ENCODE measurements at regions not wholly inside any gene's neighbourhood (a gene's known extent, or its start where the extent isn't known, plus 50 kb on each side); places are given as distances from the start of the nearest gene placed in this dataset.

DNA sequence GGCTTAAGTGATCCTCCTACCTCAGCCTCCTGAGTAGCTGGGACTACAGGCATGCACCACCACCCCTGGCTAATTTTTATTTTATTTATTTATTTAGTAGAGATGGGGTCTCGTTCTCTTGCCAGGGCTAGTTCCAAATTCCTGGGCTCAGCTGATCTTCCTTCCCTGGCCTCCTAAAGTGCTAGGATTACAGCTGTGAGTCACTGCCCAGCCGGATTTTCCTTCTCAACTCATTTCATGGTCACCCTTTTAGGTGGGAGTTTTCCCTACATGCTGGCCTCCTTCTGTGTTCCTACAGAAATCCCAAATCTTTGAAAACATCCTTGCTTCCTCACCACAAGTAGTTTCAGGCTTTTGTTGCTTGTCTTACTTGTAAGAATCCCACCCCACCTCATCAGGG is 102.1 kb upstream of the SIAH1 start:
- H3K27ac ChIP-seq (ENCODE audit: insufficient read depth, low read depth, low read length, poor library complexity, severe bottlenecking) = no peak overlapping the region
- no peaks in the 10 kb centered on the region for H3K27me3 ChIP-seq (ENCODE audit: control insufficient read depth, insufficient read depth, low read length, poor library complexity, severe bottlenecking)
- no peaks in the 10 kb centered on the region for H3K9me3 ChIP-seq (ENCODE audit: control insufficient read depth, low read length)
- 84 to 89% methylated on average over 2 of the region's 2 CpGs for WGBS, 2 experiments
- H3K36me3 ChIP-seq (ENCODE audit: control insufficient read depth, insufficient read depth, low read length) = no peaks in the 10 kb centered on the region
- no peak overlapping the region for H3K4me3 ChIP-seq (ENCODE audit: insufficient read depth, low read depth, low read length)
- no peaks in the 10 kb centered on the region for H3K4me1 ChIP-seq (ENCODE audit: control insufficient read depth, insufficient read depth, low read length)

DNA sequence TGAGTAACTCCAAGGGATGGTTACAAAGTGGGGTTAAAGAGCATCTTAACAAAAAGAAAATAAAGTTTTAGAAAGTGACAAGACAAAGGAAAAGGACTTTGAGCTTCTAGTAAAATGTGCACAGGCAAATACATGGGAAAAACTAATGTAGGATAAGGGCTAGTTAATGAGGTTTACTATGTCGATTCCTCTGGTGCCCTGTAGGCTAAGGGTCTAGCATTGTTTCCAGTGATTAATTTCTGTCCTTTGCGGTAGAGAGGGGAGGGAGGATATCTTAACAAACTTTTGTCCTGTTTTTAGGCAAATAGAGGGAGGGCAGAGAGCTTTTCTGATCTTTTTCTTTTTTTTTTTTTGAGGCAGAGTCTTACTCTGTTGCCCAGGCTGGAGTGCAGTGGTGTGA is 96.6 kb upstream of the SIAH1 start:
- H3K4me1 ChIP-seq (ENCODE audit: control insufficient read depth, insufficient read depth, low read length) = peaks cover 5% of the 10 kb centered on the region
- H3K27me3 ChIP-seq (ENCODE audit: control insufficient read depth, insufficient read depth, low read length, poor library complexity, severe bottlenecking) = no peaks in the 10 kb centered on the region
- H3K9me3 ChIP-seq (ENCODE audit: control insufficient read depth, low read length) = no peaks in the 10 kb centered on the region
- no peak overlapping the region for H3K4me3 ChIP-seq (ENCODE audit: insufficient read depth, low read depth, low read length)
- 95% methylated on average over 2 of the region's 2 CpGs for WGBS, 2 experiments
- no peak overlapping the region for H3K27ac ChIP-seq (ENCODE audit: insufficient read depth, low read depth, low read length, poor library complexity, severe bottlenecking)
- no peaks in the 10 kb centered on the region for H3K36me3 ChIP-seq (ENCODE audit: control insufficient read depth, insufficient read depth, low read length)

DNA sequence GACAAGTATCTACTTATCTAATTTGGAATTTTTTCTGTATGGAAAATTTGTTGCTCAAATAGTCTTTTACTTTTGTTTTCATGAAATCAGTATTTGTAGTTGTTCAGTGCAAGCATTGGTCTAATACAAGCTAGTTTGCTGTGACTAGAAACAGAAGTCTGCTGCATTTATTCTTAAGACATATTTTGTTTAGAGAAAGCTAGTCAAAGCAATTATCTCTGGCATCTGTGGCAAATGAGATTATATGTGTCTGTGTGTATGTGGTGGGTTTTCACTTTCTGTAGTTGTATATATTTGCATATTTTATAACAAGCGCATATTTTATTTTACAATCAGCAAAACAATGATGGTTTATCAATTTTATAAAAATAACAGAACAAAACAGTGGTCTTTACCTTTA is 96.0 kb upstream of the SIAH1 start:
- H3K4me3 ChIP-seq (ENCODE audit: insufficient read depth, low read depth, low read length) = no peak overlapping the region
- no CpG with 5 or more reads among the region's 1 CpG for WGBS, 2 experiments
- no peak overlapping the region for H3K27ac ChIP-seq (ENCODE audit: insufficient read depth, low read depth, low read length, poor library complexity, severe bottlenecking)
- no peaks in the 10 kb centered on the region for H3K9me3 ChIP-seq (ENCODE audit: control insufficient read depth, low read length)
- H3K4me1 ChIP-seq (ENCODE audit: control insufficient read depth, insufficient read depth, low read length) = peaks cover 5% of the 10 kb centered on the region
- H3K36me3 ChIP-seq (ENCODE audit: control insufficient read depth, insufficient read depth, low read length) = no peaks in the 10 kb centered on the region
- H3K27me3 ChIP-seq (ENCODE audit: control insufficient read depth, insufficient read depth, low read length, poor library complexity, severe bottlenecking) = no peaks in the 10 kb centered on the region

DNA sequence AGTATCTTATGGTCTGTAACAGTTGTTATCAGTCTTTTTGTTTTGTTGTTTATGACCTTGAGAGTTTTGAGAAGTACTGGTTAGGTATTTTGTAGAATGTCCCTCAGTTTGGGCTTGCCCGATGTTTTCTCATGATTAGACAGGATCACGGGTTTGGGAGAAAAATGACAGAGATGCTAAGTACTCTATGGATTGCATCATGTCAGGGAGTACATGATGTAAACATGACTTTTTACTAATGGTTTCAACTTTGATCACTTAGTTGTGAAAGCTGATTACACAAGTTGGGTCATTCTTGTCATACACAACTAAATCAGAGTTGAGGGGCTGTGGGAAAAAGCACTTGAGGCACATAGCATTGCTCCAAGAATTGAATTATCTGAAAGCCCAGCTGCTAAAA is 94.7 kb upstream of the SIAH1 start:
- H3K36me3 ChIP-seq (ENCODE audit: control insufficient read depth, insufficient read depth, low read length) = no peaks in the 10 kb centered on the region
- H3K27ac ChIP-seq (ENCODE audit: insufficient read depth, low read depth, low read length, poor library complexity, severe bottlenecking) = no peak overlapping the region
- H3K4me3 ChIP-seq (ENCODE audit: insufficient read depth, low read depth, low read length) = no peak overlapping the region
- H3K9me3 ChIP-seq (ENCODE audit: control insufficient read depth, low read length) = no peaks in the 10 kb centered on the region
- H3K27me3 ChIP-seq (ENCODE audit: control insufficient read depth, insufficient read depth, low read length, poor library complexity, severe bottlenecking) = no peaks in the 10 kb centered on the region
- 98 to 99% methylated on average over 2 of the region's 2 CpGs for WGBS, 2 experiments
- peaks cover 5% of the 10 kb centered on the region for H3K4me1 ChIP-seq (ENCODE audit: control insufficient read depth, insufficient read depth, low read length)

DNA sequence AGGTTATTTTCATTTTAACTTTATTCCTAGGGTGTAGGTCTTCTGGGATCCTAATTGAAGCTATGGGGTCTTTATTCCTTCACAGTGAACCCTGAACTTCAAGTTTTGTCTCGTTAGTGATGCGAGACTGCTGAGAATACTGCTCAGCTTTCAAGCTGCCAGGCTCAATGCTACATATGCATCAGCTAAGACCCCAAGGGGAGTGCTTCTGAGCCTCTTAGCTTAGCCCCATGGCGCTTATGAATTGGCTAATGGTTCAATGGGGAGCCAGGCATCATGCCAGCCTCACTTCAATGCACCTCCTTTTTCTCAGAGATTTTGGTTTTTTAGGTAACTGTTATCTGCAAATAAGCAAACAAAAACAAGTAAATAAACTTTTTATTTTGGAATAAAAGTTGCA is 94.1 kb upstream of the SIAH1 start:
- Histone ChIP-seq H3K36me3 (ENCODE audit: control insufficient read depth, insufficient read depth, low read length) (no peaks in the 10 kb centered on the region), H3K27ac (ENCODE audit: insufficient read depth, low read depth, low read length, poor library complexity, severe bottlenecking) (no peak overlapping the region), H3K9me3 (ENCODE audit: control insufficient read depth, low read length) (no peaks in the 10 kb centered on the region), H3K4me1 (ENCODE audit: control insufficient read depth, insufficient read depth, low read length) (peaks cover 5% of the 10 kb centered on the region), H3K27me3 (ENCODE audit: control insufficient read depth, insufficient read depth, low read length, poor library complexity, severe bottlenecking) (no peaks in the 10 kb centered on the region), H3K4me3 (ENCODE audit: insufficient read depth, low read depth, low read length) (no peak overlapping the region)
- 60 to 64% methylated on average over 3 of the region's 3 CpGs for WGBS, 2 experiments

DNA sequence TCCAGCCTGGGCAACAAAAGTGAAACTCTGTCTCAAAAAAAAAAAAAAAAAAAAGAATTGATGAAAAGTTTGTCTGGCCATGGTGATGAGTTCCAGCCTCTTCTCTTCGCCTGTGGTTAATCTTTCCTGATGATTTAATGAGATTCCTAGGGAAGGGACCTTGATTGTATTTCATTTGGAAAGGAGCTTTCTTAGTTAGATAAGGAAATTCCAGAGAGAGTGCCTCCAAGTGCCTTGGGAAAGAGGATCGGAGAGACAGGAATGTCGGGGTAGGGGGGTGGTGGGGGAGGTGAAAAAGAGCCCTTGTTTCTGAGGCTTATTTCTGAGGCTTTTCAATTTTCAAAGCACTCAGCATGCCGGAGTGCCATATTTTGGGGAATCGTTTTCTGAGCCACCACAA is 93.2 kb upstream of the SIAH1 start:
- Histone ChIP-seq H3K27me3 (ENCODE audit: control insufficient read depth, insufficient read depth, low read length, poor library complexity, severe bottlenecking) (no peaks in the 10 kb centered on the region), H3K4me3 (ENCODE audit: insufficient read depth, low read depth, low read length) (no peak overlapping the region), H3K9me3 (ENCODE audit: control insufficient read depth, low read length) (no peaks in the 10 kb centered on the region), H3K27ac (ENCODE audit: insufficient read depth, low read depth, low read length, poor library complexity, severe bottlenecking) (no peak overlapping the region), H3K36me3 (ENCODE audit: control insufficient read depth, insufficient read depth, low read length) (no peaks in the 10 kb centered on the region), H3K4me1 (ENCODE audit: control insufficient read depth, insufficient read depth, low read length) (peaks cover 5% of the 10 kb centered on the region)
- WGBS, 2 experiments = 37 to 49% methylated on average over 4 to 5 of the region's 5 CpGs

DNA sequence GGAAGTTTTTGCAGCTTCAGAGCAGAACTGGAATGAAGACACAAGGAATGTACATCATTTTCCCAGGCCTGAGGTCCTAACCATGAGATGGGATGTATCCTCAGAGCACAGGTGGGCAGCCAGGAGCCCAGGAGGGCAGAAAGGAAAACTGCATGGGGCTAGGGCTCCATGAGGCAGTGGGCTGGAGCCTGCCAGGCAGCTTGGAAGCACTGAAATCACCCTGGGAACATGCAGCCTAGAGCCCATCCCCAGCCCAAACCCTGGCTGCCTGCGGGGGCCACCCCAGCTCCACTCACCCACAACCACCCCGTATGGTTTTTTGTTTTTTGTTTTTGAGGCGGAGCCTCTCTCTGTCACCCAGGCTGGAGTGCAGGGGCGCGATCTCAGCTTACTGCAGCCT is 86.2 kb upstream of the SIAH1 start:
- 84 to 90% methylated on average over 5 of the region's 5 CpGs for WGBS, 2 experiments

DNA sequence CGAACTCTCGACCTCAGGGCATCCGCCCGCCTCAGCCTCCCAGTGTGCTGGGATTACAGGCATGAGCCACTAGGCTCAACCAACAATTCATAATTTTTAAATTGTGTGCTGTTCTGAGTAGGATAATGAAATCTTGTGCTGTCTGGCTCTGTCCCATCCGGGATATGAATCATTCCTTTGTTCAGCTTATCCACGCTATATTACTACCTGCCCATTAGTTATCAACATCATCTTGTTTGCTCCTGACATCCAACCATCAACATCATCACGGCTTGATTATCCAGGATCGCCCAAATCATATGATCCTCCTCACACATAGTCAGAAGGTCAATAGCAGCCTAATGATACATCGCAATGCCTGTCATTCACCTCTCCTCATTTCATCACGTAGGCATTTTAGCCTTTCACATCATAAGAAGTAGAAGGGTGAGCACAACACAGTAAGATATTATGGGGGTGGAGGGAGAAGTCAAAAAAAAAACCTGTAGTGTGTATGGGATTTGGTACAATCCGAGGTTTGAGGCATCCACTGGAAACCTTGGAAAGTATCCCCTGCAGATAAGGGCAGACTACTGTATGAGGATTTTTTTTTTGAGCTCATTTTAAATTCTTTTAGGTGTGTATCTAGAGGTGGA is 77.0 kb upstream of the SIAH1 start:
- Histone ChIP-seq H3K27me3 (ENCODE audit: control insufficient read depth, insufficient read depth, low read length, poor library complexity, severe bottlenecking) (no peaks in the 10 kb centered on the region), H3K27ac (ENCODE audit: insufficient read depth, low read depth, low read length, poor library complexity, severe bottlenecking) (no peak overlapping the region), H3K4me1 (ENCODE audit: control insufficient read depth, insufficient read depth, low read length) (no peaks in the 10 kb centered on the region), H3K4me3 (ENCODE audit: insufficient read depth, low read depth, low read length) (no peak overlapping the region), H3K9me3 (ENCODE audit: control insufficient read depth, low read length) (no peaks in the 10 kb centered on the region), H3K36me3 (ENCODE audit: control insufficient read depth, insufficient read depth, low read length) (no peaks in the 10 kb centered on the region)
- WGBS, 2 experiments = 94 to 96% methylated on average over 10 to 11 of the region's 11 CpGs

More for the DNA sequence above, 86.2 kb upstream of the SIAH1 start:
- Histone ChIP-seq H3K27ac (ENCODE audit: insufficient read depth, low read depth, low read length, poor library complexity, severe bottlenecking) (no peak overlapping the region), H3K4me3 (ENCODE audit: insufficient read depth, low read depth, low read length) (no peak overlapping the region), H3K9me3 (ENCODE audit: control insufficient read depth, low read length) (no peaks in the 10 kb centered on the region), H3K36me3 (ENCODE audit: control insufficient read depth, insufficient read depth, low read length) (no peaks in the 10 kb centered on the region), H3K27me3 (ENCODE audit: control insufficient read depth, insufficient read depth, low read length, poor library complexity, severe bottlenecking) (no peaks in the 10 kb centered on the region), H3K4me1 (ENCODE audit: control insufficient read depth, insufficient read depth, low read length) (no peaks in the 10 kb centered on the region)

DNA sequence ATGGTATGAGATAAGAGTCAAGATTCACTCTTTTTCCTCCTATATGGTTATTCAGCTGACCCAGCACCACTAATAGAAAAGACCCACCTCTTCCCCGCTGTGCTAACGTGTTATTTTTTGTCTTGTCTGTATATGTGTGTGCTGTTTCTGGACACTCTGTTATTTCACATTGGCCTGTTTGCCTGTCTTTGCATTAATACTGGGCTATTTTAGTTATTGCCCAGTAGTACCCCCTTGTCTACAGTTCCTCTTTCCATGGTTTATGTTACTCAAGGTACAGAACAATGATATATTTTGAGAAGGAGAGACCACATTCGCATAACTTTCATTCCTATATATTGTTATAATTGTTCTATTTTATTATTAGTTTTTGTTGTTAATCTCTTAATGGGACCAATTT is 74.0 kb upstream of the SIAH1 start:
- Histone ChIP-seq H3K9me3 (ENCODE audit: control insufficient read depth, low read length) (no peaks in the 10 kb centered on the region), H3K27me3 (ENCODE audit: control insufficient read depth, insufficient read depth, low read length, poor library complexity, severe bottlenecking) (no peaks in the 10 kb centered on the region), H3K36me3 (ENCODE audit: control insufficient read depth, insufficient read depth, low read length) (no peaks in the 10 kb centered on the region), H3K4me1 (ENCODE audit: control insufficient read depth, insufficient read depth, low read length) (no peaks in the 10 kb centered on the region), H3K4me3 (ENCODE audit: insufficient read depth, low read depth, low read length) (no peak overlapping the region), H3K27ac (ENCODE audit: insufficient read depth, low read depth, low read length, poor library complexity, severe bottlenecking) (no peak overlapping the region)
- 91% methylated on average over 2 of the region's 3 CpGs; no CpG with 5 or more reads in 1 of the 2 experiments for WGBS, 2 experiments

DNA sequence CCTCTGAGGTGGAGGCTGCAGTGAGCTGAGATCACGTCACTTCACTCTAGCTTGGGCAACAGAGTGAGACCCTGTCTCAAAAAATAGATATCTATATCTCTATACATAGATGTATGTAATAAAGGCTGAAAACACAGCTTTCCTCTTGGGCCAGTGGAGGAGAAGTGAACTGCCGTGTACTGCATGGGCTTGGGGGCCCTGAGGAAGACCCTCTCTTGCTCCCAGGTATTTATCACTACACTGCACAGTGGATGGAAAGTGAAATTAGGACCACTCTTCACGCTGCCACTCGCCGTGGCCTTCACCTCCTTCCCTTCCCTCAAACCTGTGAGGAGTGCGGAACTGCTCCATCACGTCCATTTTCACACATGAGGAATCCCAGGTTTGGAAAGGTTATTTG is 68.8 kb upstream of the SIAH1 start:
- Histone ChIP-seq H3K4me3 (ENCODE audit: insufficient read depth, low read depth, low read length) (no peak overlapping the region), H3K36me3 (ENCODE audit: control insufficient read depth, insufficient read depth, low read length) (no peaks in the 10 kb centered on the region), H3K27ac (ENCODE audit: insufficient read depth, low read depth, low read length, poor library complexity, severe bottlenecking) (no peak overlapping the region), H3K27me3 (ENCODE audit: control insufficient read depth, insufficient read depth, low read length, poor library complexity, severe bottlenecking) (no peaks in the 10 kb centered on the region), H3K4me1 (ENCODE audit: control insufficient read depth, insufficient read depth, low read length) (no peaks in the 10 kb centered on the region), H3K9me3 (ENCODE audit: control insufficient read depth, low read length) (no peaks in the 10 kb centered on the region)
- WGBS, 2 experiments = 87 to 93% methylated on average over 7 of the region's 7 CpGs

All from ectodermal cell (in vitro differentiated cells).